IgD-negative memory B cell (primary cell): ENCODE measurements at regions not wholly inside any gene's neighbourhood (a gene's known extent, or its start where the extent isn't known, plus 50 kb on each side); places are given as distances from the start of the nearest gene placed in this dataset.

Experiments used
- H3K27ac Mint-ChIP-seq, 3 donors: one replicate each; pipeline ENCODE4 v1.8.0; 2020 to 2022; ENCODE audit warnings: mild to moderate bottlenecking in 3 of 3, mixed read lengths in 3 of 3, moderate library complexity in 1 of 3
- H3K27me3 Mint-ChIP-seq: one replicate; pipeline ENCODE4 v1.8.0; 2021; ENCODE audit warnings: mixed read lengths
- H3K36me3 Mint-ChIP-seq: one replicate; pipeline ENCODE4 v1.8.0; 2020; ENCODE audit warnings: mild to moderate bottlenecking, mixed read lengths
- H3K4me1 Mint-ChIP-seq, 3 donors: one replicate each; pipeline ENCODE4 v1.8.0; 2020 to 2022; ENCODE audit warnings: mixed read lengths in 3 of 3, mild to moderate bottlenecking in 1 of 3
- H3K4me3 Mint-ChIP-seq, 4 donors: one replicate each; pipeline ENCODE4 v1.8.0; 2020 to 2022; ENCODE audit warnings: mild to moderate bottlenecking in 4 of 4, mixed read lengths in 4 of 4, moderate library complexity in 3 of 4
- H3K9me3 Mint-ChIP-seq, 3 donors: one replicate each; pipeline ENCODE4 v1.8.0; 2020 to 2021; ENCODE audit warnings: mixed read lengths in 3 of 3, mild to moderate bottlenecking in 1 of 3

GRCh38 chr9:115223471-115223870, 105.5 kb upstream of the TNC start:
- Mint-ChIP-seq H3K27ac (no peak overlapping the region), H3K9me3 (no peaks in the 10 kb centered on the region), H3K36me3 (no peaks in the 10 kb centered on the region), H3K27me3 (peaks cover 4% of the 10 kb centered on the region), H3K4me3 (peak overlapping the region in 1 of 4 donors; percentile 39), H3K4me1 (peaks cover 0 to 4% (median 0%) of the 10 kb centered on the region in 3 donors)

GRCh38 chr9:115225459-115226116, 107.6 kb upstream of the TNC start:
- Mint-ChIP-seq H3K27me3 (peaks cover 4% of the 10 kb centered on the region), H3K4me3 (no peak overlapping the region), H3K27ac (no peak overlapping the region), H3K9me3 (no peaks in the 10 kb centered on the region), H3K4me1 (peaks cover 0 to 3% (median 0%) of the 10 kb centered on the region in 3 donors), H3K36me3 (no peaks in the 10 kb centered on the region)

DNA sequence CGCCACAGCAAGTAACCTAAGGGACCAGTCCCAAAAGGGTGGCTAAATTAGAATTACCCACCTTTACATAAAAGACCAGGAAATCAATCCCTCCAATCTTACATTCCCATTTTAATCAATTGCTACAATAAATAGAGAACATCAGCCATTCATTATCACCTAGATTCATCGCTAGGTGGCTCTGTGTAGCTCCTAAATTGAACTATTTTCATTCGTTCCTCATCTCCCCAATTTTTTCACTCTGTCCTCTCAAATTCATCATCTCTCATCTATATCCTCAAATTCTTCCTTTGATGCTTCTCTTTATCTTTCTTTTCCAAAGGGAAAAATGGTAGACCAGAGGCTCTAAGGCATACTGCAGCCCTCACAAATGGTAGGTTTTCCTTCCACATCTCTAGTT, 108.2 kb upstream of the TNC start:
- Mint-ChIP-seq H3K27me3 (peaks cover 4% of the 10 kb centered on the region), H3K4me3 (no peak overlapping the region), H3K27ac (no peak overlapping the region), H3K36me3 (no peaks in the 10 kb centered on the region), H3K9me3 (no peaks in the 10 kb centered on the region), H3K4me1 (peaks cover 0 to 3% (median 0%) of the 10 kb centered on the region in 3 donors)

DNA sequence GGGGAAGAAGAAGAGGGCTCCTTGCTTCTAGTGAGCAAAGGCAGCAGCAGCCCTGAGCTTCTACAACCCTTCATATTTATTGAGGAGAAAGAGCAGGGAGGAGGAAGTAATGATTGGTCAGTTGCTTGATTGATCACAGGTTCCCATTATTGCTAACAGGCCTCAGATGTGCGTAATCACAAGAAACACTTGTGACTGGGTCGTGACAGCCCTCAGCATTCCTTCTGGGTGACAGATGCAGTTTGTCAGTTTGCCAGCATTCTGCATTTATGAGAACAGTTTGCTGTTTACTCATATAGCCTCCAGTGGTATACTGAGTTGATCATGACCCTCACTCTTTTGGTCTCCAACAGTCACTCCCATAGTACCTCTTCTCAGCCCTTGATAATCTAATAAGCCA, 111.5 kb upstream of the TNC start:
- Mint-ChIP-seq H3K36me3 (no peaks in the 10 kb centered on the region), H3K27me3 (peaks cover 4% of the 10 kb centered on the region), H3K9me3 (peaks cover 0 to 2% (median 0%) of the 10 kb centered on the region in 3 donors), H3K27ac (no peak overlapping the region), H3K4me1 (peaks cover 0 to 4% (median 0%) of the 10 kb centered on the region in 3 donors), H3K4me3 (no peak overlapping the region)

GRCh38 chr9:115230924-115231515, 113.1 kb upstream of the TNC start:
- peaks cover 0 to 2% (median 0%) of the 10 kb centered on the region in 3 donors for H3K9me3 Mint-ChIP-seq
- peaks cover 0 to 4% (median 0%) of the 10 kb centered on the region in 3 donors for H3K4me1 Mint-ChIP-seq
- no peaks in the 10 kb centered on the region for H3K27me3 Mint-ChIP-seq
- no peak overlapping the region for H3K4me3 Mint-ChIP-seq
- H3K27ac Mint-ChIP-seq = no peak overlapping the region
- H3K36me3 Mint-ChIP-seq = no peaks in the 10 kb centered on the region

GRCh38 chr9:115232181-115232774, 114.3 kb upstream of the TNC start:
- Mint-ChIP-seq H3K27me3 (no peaks in the 10 kb centered on the region), H3K4me3 (no peak overlapping the region), H3K9me3 (peaks cover 0 to 2% (median 0%) of the 10 kb centered on the region in 3 donors), H3K4me1 (peaks cover 0 to 4% (median 0%) of the 10 kb centered on the region in 3 donors), H3K27ac (no peak overlapping the region), H3K36me3 (no peaks in the 10 kb centered on the region)

- Mint-ChIP-seq H3K36me3 (no peaks in the 10 kb centered on the region), H3K4me1 (peaks cover 0 to 4% (median 0%) of the 10 kb centered on the region in 3 donors), H3K27me3 (no peaks in the 10 kb centered on the region), H3K9me3 (peaks cover 0 to 2% (median 0%) of the 10 kb centered on the region in 3 donors), H3K4me3 (no peak overlapping the region), H3K27ac (no peak overlapping the region)
Measured at GRCh38 chr9:115234094-115234493, 116.1 kb upstream of the TNC start.

- no peaks in the 10 kb centered on the region for H3K36me3 Mint-ChIP-seq
- peaks cover 0 to 2% (median 0%) of the 10 kb centered on the region in 3 donors for H3K9me3 Mint-ChIP-seq
- H3K27me3 Mint-ChIP-seq = no peaks in the 10 kb centered on the region
- H3K4me3 Mint-ChIP-seq = no peak overlapping the region
- no peak overlapping the region for H3K27ac Mint-ChIP-seq
- H3K4me1 Mint-ChIP-seq = peaks cover 0 to 4% (median 0%) of the 10 kb centered on the region in 3 donors
Measured at GRCh38 chr9:115235221-115235620, 117.3 kb upstream of the TNC start.

GRCh38 chr9:115237385-115237998, 119.5 kb upstream of the TNC start:
- Mint-ChIP-seq H3K36me3 (no peaks in the 10 kb centered on the region), H3K4me3 (no peak overlapping the region), H3K27ac (no peak overlapping the region), H3K27me3 (no peaks in the 10 kb centered on the region), H3K9me3 (no peaks in the 10 kb centered on the region), H3K4me1 (no peaks in the 10 kb centered on the region)

GRCh38 chr9:115240676-115241075, 122.7 kb upstream of the TNC start:
- H3K36me3 Mint-ChIP-seq = no peaks in the 10 kb centered on the region
- H3K27me3 Mint-ChIP-seq = no peaks in the 10 kb centered on the region
- peaks cover 0 to 2% (median 0%) of the 10 kb centered on the region in 3 donors for H3K9me3 Mint-ChIP-seq
- no peaks in the 10 kb centered on the region for H3K4me1 Mint-ChIP-seq
- H3K27ac Mint-ChIP-seq = no peak overlapping the region
- H3K4me3 Mint-ChIP-seq = no peak overlapping the region

- H3K4me1 Mint-ChIP-seq = peaks cover 0 to 1% (median 0%) of the 10 kb centered on the region in 3 donors
Measured at GRCh38 chr9:115241641-115242040, 123.7 kb upstream of the TNC start.

DNA sequence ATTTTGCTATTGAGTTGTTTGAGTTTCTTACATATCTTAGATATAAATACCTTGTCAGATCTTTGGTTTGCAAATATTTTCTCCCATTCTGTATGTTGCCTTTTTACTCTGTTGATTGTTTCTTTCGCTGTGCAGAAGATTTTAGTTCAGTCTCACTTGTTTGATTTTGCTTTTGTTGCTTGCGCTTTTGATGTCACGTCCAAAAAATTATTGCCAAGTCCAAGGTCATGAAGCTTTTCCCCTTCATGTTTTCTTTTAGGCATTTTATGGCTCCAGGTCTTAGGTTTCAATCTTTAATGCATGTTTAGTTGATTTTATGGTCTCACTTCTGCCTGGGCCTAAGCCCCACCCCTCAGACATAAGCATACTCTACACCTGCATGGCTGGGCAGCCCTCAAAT, 131.5 kb upstream of the TNC start:
- H3K27me3 Mint-ChIP-seq = no peaks in the 10 kb centered on the region
- no peak overlapping the region for H3K4me3 Mint-ChIP-seq
- H3K27ac Mint-ChIP-seq = no peak overlapping the region
- no peaks in the 10 kb centered on the region for H3K36me3 Mint-ChIP-seq
- peaks cover 1 to 7% (median 5%) of the 10 kb centered on the region in 3 donors for H3K9me3 Mint-ChIP-seq
- peaks cover 0 to 1% (median 0%) of the 10 kb centered on the region in 3 donors for H3K4me1 Mint-ChIP-seq

More at GRCh38 chr9:115241641-115242040, 123.7 kb upstream of the TNC start:
- Mint-ChIP-seq H3K27me3 (no peaks in the 10 kb centered on the region), H3K4me3 (no peak overlapping the region), H3K9me3 (peaks cover 0 to 2% (median 0%) of the 10 kb centered on the region in 3 donors), H3K27ac (no peak overlapping the region), H3K36me3 (no peaks in the 10 kb centered on the region)

DNA sequence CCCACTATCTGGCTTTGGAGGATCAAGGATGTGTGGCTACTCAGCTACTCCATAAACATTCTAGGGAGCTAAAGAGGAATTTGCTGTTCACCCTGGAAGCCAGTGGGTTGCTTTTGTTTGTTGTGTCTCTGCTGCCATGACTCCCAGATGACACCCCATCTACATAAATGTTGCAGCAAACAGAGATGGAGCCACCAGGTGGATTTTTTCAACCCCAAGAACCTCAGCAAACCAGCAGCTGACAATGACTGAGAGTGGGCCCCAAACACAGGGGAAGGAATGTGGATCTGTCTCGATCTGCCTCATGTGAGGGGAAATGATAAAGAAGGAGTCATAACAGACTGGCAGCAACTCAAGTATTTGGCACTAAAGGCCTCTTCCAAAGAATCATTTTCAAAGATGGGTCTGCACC, 132.7 kb upstream of the TNC start:
- Mint-ChIP-seq H3K36me3 (no peaks in the 10 kb centered on the region), H3K27ac (no peak overlapping the region), H3K4me3 (no peak overlapping the region), H3K27me3 (peaks cover 3% of the 10 kb centered on the region), H3K9me3 (peaks cover 4 to 10% (median 7%) of the 10 kb centered on the region in 3 donors), H3K4me1 (peaks cover 0 to 1% (median 0%) of the 10 kb centered on the region in 3 donors)

DNA sequence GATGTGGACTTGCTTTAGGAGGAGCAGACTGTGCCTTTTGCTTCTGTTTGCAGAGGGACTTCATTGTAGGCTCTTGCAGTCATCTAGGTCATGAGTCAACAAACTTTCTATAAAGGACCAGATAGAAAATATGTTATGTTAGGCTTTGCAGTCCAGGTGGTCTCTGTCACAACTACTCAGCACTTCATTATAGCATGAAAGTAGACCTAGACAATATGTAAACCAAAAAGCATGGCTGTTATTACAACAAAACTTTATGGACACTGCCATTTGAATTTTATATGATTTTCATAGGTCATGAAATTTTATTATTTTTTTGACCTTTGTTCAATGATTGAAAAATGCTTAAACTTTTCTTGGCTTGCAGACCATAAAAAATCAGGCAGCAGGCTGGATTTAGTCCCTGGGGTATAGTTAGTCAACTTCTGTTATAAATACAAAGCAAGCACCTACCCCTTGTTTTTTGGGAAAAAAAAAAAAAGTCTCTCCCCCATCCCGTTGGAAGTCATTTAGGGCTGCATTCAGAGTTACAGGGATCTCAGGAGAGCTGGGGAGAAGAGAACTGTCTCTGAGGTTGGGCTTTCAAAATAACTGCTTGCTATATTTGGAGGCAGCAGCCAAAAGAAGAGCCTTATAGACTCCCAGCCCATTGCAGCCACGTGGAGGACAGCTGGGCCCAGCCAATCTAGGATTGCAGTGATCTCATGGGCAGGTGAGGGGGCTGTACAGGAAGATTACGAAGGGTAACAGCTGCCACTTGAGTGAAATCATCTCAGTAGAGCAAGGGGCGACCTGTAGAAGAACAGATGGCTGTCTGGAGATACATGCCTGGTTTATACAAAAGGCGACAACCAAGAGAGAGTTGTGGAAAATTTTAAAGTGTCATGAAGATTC, 136.6 kb upstream of the TNC start:
- Mint-ChIP-seq H3K27me3 (peaks cover 3% of the 10 kb centered on the region), H3K36me3 (no peaks in the 10 kb centered on the region), H3K9me3 (peaks cover 3 to 11% (median 7%) of the 10 kb centered on the region in 3 donors), H3K4me3 (no peak overlapping the region), H3K27ac (no peak overlapping the region), H3K4me1 (no peaks in the 10 kb centered on the region)
